Astrocyte of the spinal cord (primary cell): ENCODE measurements at regions not wholly inside any gene's neighbourhood (a gene's known extent, or its start where the extent isn't known, plus 50 kb on each side); places are given as distances from the start of the nearest gene placed in this dataset.
"Not testable (repeated sequence)": the region's sequence is repeated elsewhere in the genome, so short reads cannot be mapped to it uniquely, and the experiment has no call there.

Source experiments
- DNase-seq: peaks from one replicate; pipeline ENCODE4 v3.0.0; 2011; ENCODE audit warnings: low read depth, low spot score
- H3K4me3 ChIP-seq: 2 replicates; pipeline ENCODE4 v1.5.1; 2011; ENCODE audit warnings: low read depth, mild to moderate bottlenecking, low read length, moderate library complexity
- in situ Hi-C: cut with HindIII; loops from 2 replicates; pipeline ENCODE4 v1.10.0; 2017; ENCODE audit warnings: low sequenced_read_pairs
- TF ChIP-seq, protein P1 (sequence below): IDR thresholded peaks from 2 replicates; pipeline ENCODE4 v1.5.1; 2012; ENCODE audit warnings: low read depth, mild to moderate bottlenecking, low read length, inconsistent platforms

DNA sequence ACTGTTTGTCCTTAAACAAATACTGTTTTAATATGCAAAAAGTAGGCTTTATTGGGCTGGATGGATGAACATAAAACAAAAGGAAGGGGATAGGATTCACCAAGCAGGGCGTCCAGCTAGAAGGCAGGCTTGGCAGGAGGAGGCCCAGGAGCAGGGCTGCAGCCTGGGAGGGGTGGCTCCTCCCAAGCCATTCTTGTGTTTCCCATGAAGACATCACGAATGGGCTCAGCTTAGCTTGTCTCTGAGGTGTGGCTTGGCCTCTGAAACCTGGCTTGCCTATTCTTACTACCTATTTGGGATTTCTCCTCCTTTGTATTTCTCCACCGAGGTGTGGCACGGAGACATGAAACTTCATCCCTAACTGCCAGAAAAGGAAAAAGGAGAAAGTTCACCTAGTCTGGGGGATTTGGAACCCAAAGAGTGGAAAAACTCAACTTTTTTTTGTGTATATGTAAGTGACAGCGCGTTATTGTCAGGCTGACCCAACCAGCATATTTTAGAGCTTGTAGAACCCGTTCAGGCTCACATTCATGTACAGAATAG is 481.9 kb upstream of the SPRED2 start:
- TF ChIP-seq, protein P1, sequence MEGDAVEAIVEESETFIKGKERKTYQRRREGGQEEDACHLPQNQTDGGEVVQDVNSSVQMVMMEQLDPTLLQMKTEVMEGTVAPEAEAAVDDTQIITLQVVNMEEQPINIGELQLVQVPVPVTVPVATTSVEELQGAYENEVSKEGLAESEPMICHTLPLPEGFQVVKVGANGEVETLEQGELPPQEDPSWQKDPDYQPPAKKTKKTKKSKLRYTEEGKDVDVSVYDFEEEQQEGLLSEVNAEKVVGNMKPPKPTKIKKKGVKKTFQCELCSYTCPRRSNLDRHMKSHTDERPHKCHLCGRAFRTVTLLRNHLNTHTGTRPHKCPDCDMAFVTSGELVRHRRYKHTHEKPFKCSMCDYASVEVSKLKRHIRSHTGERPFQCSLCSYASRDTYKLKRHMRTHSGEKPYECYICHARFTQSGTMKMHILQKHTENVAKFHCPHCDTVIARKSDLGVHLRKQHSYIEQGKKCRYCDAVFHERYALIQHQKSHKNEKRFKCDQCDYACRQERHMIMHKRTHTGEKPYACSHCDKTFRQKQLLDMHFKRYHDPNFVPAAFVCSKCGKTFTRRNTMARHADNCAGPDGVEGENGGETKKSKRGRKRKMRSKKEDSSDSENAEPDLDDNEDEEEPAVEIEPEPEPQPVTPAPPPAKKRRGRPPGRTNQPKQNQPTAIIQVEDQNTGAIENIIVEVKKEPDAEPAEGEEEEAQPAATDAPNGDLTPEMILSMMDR, result no peak
- in situ Hi-C loops, result no loop called here
- DNase-seq, result no peak
- H3K4me3 ChIP-seq, result no peak overlapping the region

DNA sequence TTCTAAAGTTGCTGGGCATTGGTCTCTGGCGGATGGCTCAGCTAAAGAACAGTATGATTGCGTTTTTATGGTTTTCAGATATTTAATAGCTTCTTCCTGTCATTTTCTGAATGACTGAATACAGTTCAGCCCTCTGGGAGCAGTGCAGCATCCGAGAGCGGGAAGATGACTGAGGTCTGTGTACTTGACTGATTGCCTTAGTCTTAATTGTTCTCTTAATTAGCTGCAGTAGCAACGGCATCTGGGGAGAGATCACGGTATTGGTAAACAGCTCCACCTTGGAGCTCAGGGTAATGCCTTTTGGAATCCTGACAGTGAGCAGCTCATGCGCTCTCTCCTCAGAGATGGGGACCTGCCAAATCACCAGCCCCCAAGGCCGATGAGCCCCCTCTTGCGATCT is 481.4 kb upstream of the SPRED2 start:
- no peak for DNase-seq
- in situ Hi-C loops, result no loop called here
- TF ChIP-seq, protein P1, result no peak
- H3K4me3 ChIP-seq, result no peak overlapping the region

DNA sequence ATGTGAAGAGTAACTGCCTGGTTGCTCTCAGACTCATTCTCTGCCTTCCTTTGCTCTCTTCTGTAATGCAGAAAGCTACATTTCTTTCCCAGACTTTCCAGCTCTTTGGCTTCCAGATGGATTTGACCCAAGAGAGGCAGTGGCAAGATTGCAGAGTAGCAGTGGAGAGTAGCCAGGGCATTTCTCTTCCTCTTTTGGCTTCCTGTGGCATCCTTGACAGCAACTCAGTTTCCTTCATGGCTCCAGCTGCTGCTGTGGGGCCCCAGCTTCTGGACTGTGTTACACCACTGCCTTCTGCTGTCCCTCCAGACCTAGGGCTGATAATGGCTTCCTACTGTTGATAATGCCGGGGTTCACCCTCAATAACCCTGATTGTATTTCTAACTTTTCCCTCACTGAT is 469.4 kb upstream of the SPRED2 start:
- H3K4me3 ChIP-seq, result no peak overlapping the region
- in situ Hi-C loops, result no loop called here
- no peak for DNase-seq
- TF ChIP-seq, protein P1, result no peak

DNA sequence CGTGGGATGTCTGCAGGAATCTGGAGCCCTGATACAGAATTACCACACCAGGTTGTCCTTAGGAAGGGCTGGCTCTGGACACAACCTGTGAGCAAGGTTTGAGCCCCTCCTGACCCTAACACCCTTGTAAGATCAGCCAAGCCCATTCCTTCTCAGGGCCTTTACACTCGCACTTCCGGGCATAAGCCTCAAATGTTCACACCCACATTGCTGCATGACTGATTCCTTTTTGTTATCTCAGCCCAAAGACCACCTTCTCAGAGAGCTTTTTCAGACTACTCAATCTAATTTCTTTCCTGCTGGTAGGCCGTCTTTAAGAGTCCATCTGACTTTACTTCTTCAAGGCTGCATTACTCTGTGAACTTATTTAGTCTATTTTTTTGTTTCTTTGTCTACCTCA is 464.0 kb upstream of the SPRED2 start:
- in situ Hi-C loops, result no loop called here
- TF ChIP-seq, protein P1, result no peak

DNA sequence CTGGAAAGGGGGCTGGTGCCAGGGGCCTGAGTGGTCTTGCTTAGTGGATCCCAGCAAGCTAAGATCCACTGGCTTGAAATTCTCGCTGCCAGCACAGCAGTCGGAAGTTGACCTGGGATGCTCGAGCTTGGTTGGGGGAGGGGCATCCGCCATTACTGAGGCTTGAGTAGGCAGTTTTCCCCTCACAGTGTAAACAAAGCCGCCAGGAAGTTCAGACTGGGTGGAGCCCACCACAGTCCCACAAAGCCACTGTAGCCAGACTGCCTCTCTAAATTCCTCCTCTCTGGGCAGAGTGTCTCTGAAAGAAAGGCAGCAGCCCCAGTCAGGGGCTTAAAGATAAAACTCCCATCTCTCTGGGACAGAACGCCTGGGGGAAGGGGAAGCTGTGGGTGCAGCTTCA is 457.7 kb upstream of the SPRED2 start:
- DNase-seq, in situ Hi-C loops, H3K4me3 ChIP-seq: not testable (repeated sequence)

More for the DNA sequence above, 464.0 kb upstream of the SPRED2 start:
- DNase-seq, result no peak
- H3K4me3 ChIP-seq, result no peak overlapping the region

DNA sequence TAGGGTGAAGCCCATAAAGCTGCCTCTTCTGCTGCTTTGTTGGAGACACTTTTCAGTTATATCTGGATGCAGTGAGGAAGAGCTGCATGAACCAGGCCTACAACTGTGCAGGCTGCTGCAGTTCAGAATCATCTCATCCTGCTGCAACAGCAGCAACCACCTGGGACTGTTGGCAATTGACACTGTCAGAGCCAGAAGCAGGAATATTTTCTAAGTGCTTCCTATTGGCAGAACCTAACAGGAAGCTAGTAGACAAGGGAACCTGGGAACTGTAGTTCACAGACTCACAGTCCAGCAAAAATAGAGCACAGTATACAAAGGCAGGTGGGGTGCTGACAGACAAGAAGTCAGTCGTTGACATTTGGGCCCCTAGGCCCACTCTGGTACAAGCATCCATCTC is 452.9 kb upstream of the SPRED2 start:
- no peak for DNase-seq
- TF ChIP-seq, protein P1, result no peak
- in situ Hi-C loops, result no loop called here
- no peak overlapping the region for H3K4me3 ChIP-seq

DNA sequence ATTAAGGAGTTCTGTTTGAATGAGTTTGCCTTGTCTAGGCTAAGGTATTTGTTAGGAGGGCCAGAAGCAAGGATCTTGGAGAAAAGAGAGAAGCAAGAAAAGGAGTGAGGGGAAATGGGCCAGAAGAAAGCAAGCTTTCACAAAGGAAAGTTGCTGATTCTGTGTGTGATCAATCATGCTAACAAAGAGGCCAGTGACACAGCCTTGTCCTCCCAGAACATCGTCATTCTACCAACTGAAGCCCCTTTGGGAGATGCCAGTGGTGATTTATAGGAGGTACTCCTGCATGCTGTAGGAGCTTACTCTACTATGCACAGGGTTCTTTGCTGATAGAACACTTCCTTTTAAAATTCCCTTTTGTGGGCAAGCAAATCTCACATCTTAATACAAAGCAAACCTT is 449.2 kb upstream of the SPRED2 start:
- in situ Hi-C loops, result no loop called here
- no peak for DNase-seq
- no peak overlapping the region for H3K4me3 ChIP-seq
- TF ChIP-seq, protein P1, result no peak
